ENCODE measurements at regions not wholly inside any gene's neighbourhood (a gene's known extent, or its start where the extent isn't known, plus 50 kb on each side); places are given as distances from the start of the nearest gene placed in this dataset.
"Not testable (repeated sequence)": the region's sequence is repeated elsewhere in the genome, so short reads cannot be mapped to it uniquely, and the experiment has no call there.

- H3K56ac ChIP-seq (ENCODE audit: extremely low read depth, insufficient read depth, low read length); DNase-seq; CTCF ChIA-PET; H2BK15ac ChIP-seq (ENCODE audit: low read depth, low read length); H3K27ac ChIP-seq (ENCODE audit: insufficient read depth, low read length); H2AK5ac ChIP-seq (ENCODE audit: low read depth, low read length); H3K79me1 ChIP-seq (ENCODE audit: low read depth in 1 of 2, low read length in 2 of 2); ATAC-seq (ENCODE audit: low read depth); H3K9me1 ChIP-seq (ENCODE audit: insufficient read depth, low read length); in situ Hi-C loops (cut with MboI; ENCODE audit: low sequenced_read_pairs); POLR2A ChIA-PET (ENCODE audit: unreplicated experiment); H3K4ac ChIP-seq (ENCODE audit: low read depth, low read length); H2BK5ac ChIP-seq (ENCODE audit: low read depth, low read length, poor library complexity, severe bottlenecking); H3K9ac ChIP-seq (ENCODE audit: low read depth, low read length); H3K36me3 ChIP-seq (ENCODE audit: control insufficient read depth, insufficient read depth, low read length); H3K4me2 ChIP-seq (ENCODE audit: low read depth, low read length); H2AFZ ChIP-seq (replicated peaks; ENCODE audit: low read length, poor library complexity); H3K23ac ChIP-seq (ENCODE audit: low read depth, low read length); H3K14ac ChIP-seq (replicated peaks; ENCODE audit: low read depth, low read length); H3K9me3 ChIP-seq (ENCODE audit: control insufficient read depth, insufficient read depth, low read length); H4K20me1 ChIP-seq (ENCODE audit: insufficient read depth, low read length); H2AK9ac ChIP-seq (replicated peaks; ENCODE audit: low read depth, low read length, poor library complexity); H4K5ac ChIP-seq (ENCODE audit: low read depth, low read length); H3K18ac ChIP-seq (ENCODE audit: low read depth, low read length); H2BK120ac ChIP-seq (ENCODE audit: low read depth, low read length); H3K27me3 ChIP-seq (ENCODE audit: control insufficient read depth, insufficient read depth, low read length); H3K4me1 ChIP-seq (ENCODE audit: control insufficient read depth, insufficient read depth, low read length); dilution Hi-C loops (cut with HindIII; ENCODE audit: low sequenced_read_pairs, unreplicated experiment); H4K8ac ChIP-seq (ENCODE audit: low read depth in 2 of 2, low read length in 2 of 2); intact Hi-C loops (cut with micrococcal nuclease); H4K91ac ChIP-seq (ENCODE audit: insufficient read depth, low read depth, low read length); BruUV-seq (replicated peaks); H2BK20ac ChIP-seq (ENCODE audit: low read depth, low read length); H3K4me3 ChIP-seq (ENCODE audit: insufficient read depth, low read depth, low read length): not testable (repeated sequence)
- 43% methylated on average over 5 of the region's 14 CpGs; no CpG with 5 or more reads in 1 of the 2 experiments for WGBS, 2 experiments (ENCODE audit: extremely low coverage in 2 of 2, insufficient read length in 1 of 2)
Observed at GRCh38 chr3:135658451-135658850, 307.1 kb upstream of the PPP2R3A start.
